Neural crest cell (in vitro differentiated cells): ENCODE measurements at regions not wholly inside any gene's neighbourhood (a gene's known extent, or its start where the extent isn't known, plus 50 kb on each side); places are given as distances from the start of the nearest gene placed in this dataset.

Experiments used
- DNase-seq: peaks from one replicate; pipeline ENCODE4 v3.0.0; 2021; ENCODE audit warnings: low read depth, mixed read lengths, low spot score
- H3K27ac Mint-ChIP-seq: one replicate; pipeline ENCODE4 v1.8.0; 2021; ENCODE audit warnings: mild to moderate bottlenecking, mixed read lengths; ENCODE audit not compliant: unreplicated experiment
- H3K27me3 Mint-ChIP-seq: 2 replicates; pipeline ENCODE4 v1.8.0; 2021; ENCODE audit warnings: low read depth, mild to moderate bottlenecking, mixed read lengths
- H3K36me3 Mint-ChIP-seq: 2 replicates; pipeline ENCODE4 v1.8.0; 2021; ENCODE audit warnings: low read depth, mild to moderate bottlenecking, mixed read lengths
- H3K4me1 Mint-ChIP-seq: 2 replicates; pipeline ENCODE4 v1.8.0; 2021; ENCODE audit warnings: mixed read lengths
- H3K4me3 Mint-ChIP-seq: one replicate; pipeline ENCODE4 v1.8.0; 2021; ENCODE audit warnings: mild to moderate bottlenecking, mixed read lengths
- H3K9me3 Mint-ChIP-seq: 2 replicates; pipeline ENCODE4 v1.8.0; 2021; ENCODE audit warnings: mixed read lengths
- CTCF ChIP-seq: fragments of 200-600 bp; sonication (generic); conservative IDR thresholded peaks from 2 replicates; pipeline ENCODE4 v1.5.0; 2021; ENCODE audit warnings: antibody characterized with exemption, mild to moderate bottlenecking

GRCh38 chr10:2589196-2589595 lies 478.2 kb upstream of the PFKP start:
- H3K4me3 Mint-ChIP-seq, result no peak overlapping the region
- no peaks in the 10 kb centered on the region for H3K27me3 Mint-ChIP-seq
- DNase-seq, result no peak
- TF ChIP-seq CTCF, result no peak
- no peaks in the 10 kb centered on the region for H3K9me3 Mint-ChIP-seq
- H3K36me3 Mint-ChIP-seq, result no peaks in the 10 kb centered on the region
- no peaks in the 10 kb centered on the region for H3K4me1 Mint-ChIP-seq
- H3K27ac Mint-ChIP-seq, result no peak overlapping the region

- no peak for TF ChIP-seq CTCF
- no peak overlapping the region for H3K27ac Mint-ChIP-seq
- no peak overlapping the region for H3K4me3 Mint-ChIP-seq
- no peak for DNase-seq
- no peaks in the 10 kb centered on the region for H3K9me3 Mint-ChIP-seq
- H3K27me3 Mint-ChIP-seq, result no peaks in the 10 kb centered on the region
- no peaks in the 10 kb centered on the region for H3K36me3 Mint-ChIP-seq
- H3K4me1 Mint-ChIP-seq, result no peaks in the 10 kb centered on the region
These were observed 483.0 kb upstream of the PFKP start for GRCh38 chr10:2584385-2584784.

DNA sequence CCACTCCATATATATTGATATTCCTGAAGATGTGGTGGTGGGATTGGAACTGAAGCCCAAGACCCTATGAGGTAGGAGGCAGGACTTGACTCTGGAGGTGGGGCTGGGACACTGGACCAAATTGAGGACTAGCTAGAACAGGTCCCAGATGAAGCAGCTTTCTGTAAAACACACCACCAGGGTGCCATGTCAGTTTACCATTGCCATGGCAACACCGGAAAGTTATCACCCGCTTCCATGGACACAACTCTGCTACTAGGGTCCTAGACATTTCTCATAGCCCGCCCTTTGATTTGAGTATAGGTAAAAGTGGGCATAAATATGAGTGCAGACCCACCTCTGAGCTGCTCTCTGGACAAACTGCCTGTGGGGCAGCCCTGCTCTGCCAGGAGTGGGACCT lies 490.5 kb upstream of the PFKP start:
- Mint-ChIP-seq H3K27me3 (peaks cover 12% of the 10 kb centered on the region), H3K4me3 (no peak overlapping the region), H3K36me3 (no peaks in the 10 kb centered on the region), H3K27ac (no peak overlapping the region), H3K9me3 (no peaks in the 10 kb centered on the region), H3K4me1 (peaks cover 7% of the 10 kb centered on the region)
- no peak for DNase-seq
- TF ChIP-seq CTCF, result no peak

- Mint-ChIP-seq H3K27ac (no peak overlapping the region), H3K4me3 (no peak overlapping the region), H3K9me3 (no peaks in the 10 kb centered on the region), H3K36me3 (no peaks in the 10 kb centered on the region), H3K4me1 (peaks cover 7% of the 10 kb centered on the region), H3K27me3 (peaks cover 12% of the 10 kb centered on the region)
- no peak for DNase-seq
- TF ChIP-seq CTCF, result no peak
These were observed 491.9 kb upstream of the PFKP start for GRCh38 chr10:2575460-2575859.

DNA sequence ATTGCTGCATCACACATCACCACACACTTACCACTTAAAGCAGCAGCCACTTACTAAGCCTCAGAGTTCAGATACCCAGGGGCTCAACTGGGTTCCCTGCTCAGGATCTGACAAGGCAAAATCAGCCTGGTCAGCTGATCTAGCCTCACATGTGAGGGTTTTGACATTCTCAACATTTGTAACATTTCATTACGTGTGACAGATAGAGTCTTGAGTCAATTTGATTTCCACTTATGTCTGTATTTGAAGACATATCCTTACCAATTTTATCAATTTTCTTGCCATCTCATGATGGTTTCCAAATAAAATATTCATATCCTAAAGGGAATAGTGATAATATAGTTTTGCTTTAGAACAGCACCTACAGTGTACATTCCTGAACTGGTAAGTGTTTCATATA lies 494.7 kb upstream of the PFKP start:
- Mint-ChIP-seq H3K9me3 (no peaks in the 10 kb centered on the region), H3K4me3 (no peak overlapping the region), H3K36me3 (no peaks in the 10 kb centered on the region), H3K27ac (no peak overlapping the region), H3K27me3 (peaks cover 12% of the 10 kb centered on the region), H3K4me1 (peaks cover 7% of the 10 kb centered on the region)
- DNase-seq, result no peak
- TF ChIP-seq CTCF, result no peak

- Mint-ChIP-seq H3K9me3 (no peaks in the 10 kb centered on the region), H3K4me3 (no peak overlapping the region), H3K4me1 (no peaks in the 10 kb centered on the region), H3K27me3 (no peaks in the 10 kb centered on the region), H3K27ac (no peak overlapping the region), H3K36me3 (no peaks in the 10 kb centered on the region)
- DNase-seq, result no peak
- no peak for TF ChIP-seq CTCF
These were observed 510.5 kb upstream of the PFKP start for GRCh38 chr10:2556883-2557282.
